H9 (cell line): ENCODE measurements at regions not wholly inside any gene's neighbourhood (a gene's known extent, or its start where the extent isn't known, plus 50 kb on each side); places are given as distances from the start of the nearest gene placed in this dataset.

Experiments
- DNase-seq: peaks from one replicate; pipeline ENCODE4 v3.0.0-alpha.2; 2017
- H2AFZ ChIP-seq: one replicate; pipeline ENCODE4 v1.6.1; 2013; ENCODE audit warnings: mild to moderate bottlenecking, low read length, control low read depth, moderate library complexity
- H2AK5ac ChIP-seq: 2 replicates; pipeline ENCODE4 v1.6.1; 2013; ENCODE audit warnings: low read length, control low read depth, mixed read lengths; ENCODE audit not compliant: insufficient read length
- H2BK120ac ChIP-seq: one replicate; pipeline ENCODE4 v1.6.1; 2013; ENCODE audit warnings: low read depth, mild to moderate bottlenecking, low read length, control low read depth, inconsistent platforms; ENCODE audit not compliant: poor library complexity, severe bottlenecking
- H2BK12ac ChIP-seq: 2 replicates; pipeline ENCODE4 v1.6.1; 2013; ENCODE audit warnings: low read length, control low read depth, mixed read lengths, low read depth; ENCODE audit not compliant: insufficient read length
- H2BK15ac ChIP-seq: 2 replicates; pipeline ENCODE4 v1.6.1; 2013; ENCODE audit warnings: low read depth, low read length, control low read depth
- H2BK20ac ChIP-seq: one replicate; pipeline ENCODE4 v1.6.1; 2013; ENCODE audit warnings: low read depth, mild to moderate bottlenecking, low read length, control low read depth, inconsistent platforms; ENCODE audit not compliant: poor library complexity, severe bottlenecking
- H2BK5ac ChIP-seq: 2 replicates; pipeline ENCODE4 v1.6.1; 2013; ENCODE audit warnings: low read length, control low read depth, mixed read lengths; ENCODE audit not compliant: insufficient read length
- H3K14ac ChIP-seq: 2 replicates; pipeline ENCODE4 v1.6.1; 2013; ENCODE audit warnings: low read length, control low read depth; ENCODE audit not compliant: insufficient read depth
- H3K18ac ChIP-seq: 2 replicates; pipeline ENCODE4 v1.6.1; 2013; ENCODE audit warnings: low read depth, mild to moderate bottlenecking, mixed read lengths, low read length, control low read depth; ENCODE audit not compliant: insufficient read length
- H3K23ac ChIP-seq: 2 replicates; pipeline ENCODE4 v1.6.1; 2013; ENCODE audit warnings: low read length, control low read depth, mixed read lengths, low read depth; ENCODE audit not compliant: insufficient read length
- H3K23me2 ChIP-seq: 2 replicates; pipeline ENCODE4 v1.6.1; 2013; ENCODE audit warnings: low read depth, mild to moderate bottlenecking, mixed read lengths, low read length, control low read depth; ENCODE audit not compliant: insufficient read length, poor library complexity, severe bottlenecking
- H3K27ac ChIP-seq: 2 replicates; pipeline ENCODE4 v1.5.1; 2013; ENCODE audit warnings: low read length, control low read depth, mixed read lengths, low read depth; ENCODE audit not compliant: insufficient read length
- H3K27me3 ChIP-seq: 2 replicates; pipeline ENCODE4 v1.6.1; 2013; ENCODE audit warnings: low read length, control low read depth, inconsistent platforms; ENCODE audit not compliant: insufficient read depth
- H3K4ac ChIP-seq: 2 replicates; pipeline ENCODE4 v1.6.1; 2013; ENCODE audit warnings: low read depth, mild to moderate bottlenecking, control low read depth, inconsistent platforms, low read length, moderate library complexity
- H3K4me1 ChIP-seq: 2 replicates; pipeline ENCODE4 v1.6.1; 2013; ENCODE audit warnings: low read length, control low read depth, inconsistent platforms; ENCODE audit not compliant: insufficient read depth
- H3K4me2 ChIP-seq: 2 replicates; pipeline ENCODE4 v1.6.1; 2013; ENCODE audit warnings: low read length, control low read depth, mixed read lengths; ENCODE audit not compliant: insufficient read length, insufficient read depth
- H3K56ac ChIP-seq: 2 replicates; pipeline ENCODE4 v1.6.1; 2013; ENCODE audit warnings: low read depth, mild to moderate bottlenecking, mixed read lengths, low read length, control low read depth; ENCODE audit not compliant: insufficient read length
- H3K79me1 ChIP-seq: 2 replicates; pipeline ENCODE4 v1.6.1; 2013; ENCODE audit warnings: low read depth, mild to moderate bottlenecking, moderate library complexity, low read length, control low read depth, inconsistent platforms; ENCODE audit not compliant: insufficient read depth, poor library complexity, severe bottlenecking
- H3K79me2 ChIP-seq: 2 replicates; pipeline ENCODE4 v1.6.1; 2013; ENCODE audit warnings: low read length, control low read depth, inconsistent platforms; ENCODE audit not compliant: insufficient read depth
- H3K9ac ChIP-seq: 2 replicates; pipeline ENCODE4 v1.6.1; 2013; ENCODE audit warnings: low read length, control low read depth, mixed read lengths; ENCODE audit not compliant: insufficient read length; ENCODE audit errors: extremely low read depth
- H3K9me3 ChIP-seq: one replicate; pipeline ENCODE4 v1.6.1; 2013; ENCODE audit warnings: low read depth, low read length, inconsistent platforms; ENCODE audit not compliant: control insufficient read depth
- H3T11ph ChIP-seq: one replicate; pipeline ENCODE4 v1.6.1; 2013; ENCODE audit warnings: mild to moderate bottlenecking, low read length, control low read depth, inconsistent platforms
- H4K20me1 ChIP-seq: one replicate; pipeline ENCODE4 v1.6.1; 2013; ENCODE audit not compliant: control insufficient read depth, insufficient read length, insufficient read depth
- H4K5ac ChIP-seq: 2 replicates; pipeline ENCODE4 v1.6.1; 2013; ENCODE audit warnings: low read depth, mild to moderate bottlenecking, mixed read lengths, low read length, control low read depth; ENCODE audit not compliant: insufficient read length
- H4K8ac ChIP-seq: replicated peaks from 2 replicates; pipeline ENCODE4 v1.6.1; 2013; ENCODE audit warnings: low read length, control low read depth, mixed read lengths, low read depth; ENCODE audit not compliant: insufficient read length
- H4K91ac ChIP-seq: 2 replicates; pipeline ENCODE4 v1.6.1; 2013; ENCODE audit warnings: low read depth, mild to moderate bottlenecking, moderate library complexity, mixed read lengths, low read length, control low read depth; ENCODE audit not compliant: insufficient read length
- H3K27ac Mint-ChIP-seq, 3 experiments: 2 replicates in 2 of 3; 3 replicates in 1 of 3; pipeline ENCODE4 v1.8.0; 2020 to 2021; ENCODE audit warnings: mixed read lengths in 3 of 3, mild to moderate bottlenecking in 1 of 3, moderate library complexity in 1 of 3
- H3K27me3 Mint-ChIP-seq: 2 replicates; pipeline ENCODE4 v1.8.0; 2021; ENCODE audit warnings: low read depth, mild to moderate bottlenecking, moderate library complexity, mixed read lengths
- H3K36me3 Mint-ChIP-seq, 3 experiments: 2 replicates in 2 of 3; 3 replicates in 1 of 3; pipeline ENCODE4 v1.8.0; 2020 to 2021; ENCODE audit warnings: low read depth in 3 of 3, mixed read lengths in 3 of 3; ENCODE audit not compliant: insufficient read depth in 1 of 3
- H3K4me1 Mint-ChIP-seq, 2 experiments: 2 replicates each; pipeline ENCODE4 v1.8.0; 2020; ENCODE audit warnings: mixed read lengths in 2 of 2
- H3K4me3 Mint-ChIP-seq, 2 experiments: 2 replicates in 1 of 2; 3 replicates in 1 of 2; pipeline ENCODE4 v1.8.0; 2020 to 2021; ENCODE audit warnings: mild to moderate bottlenecking in 2 of 2, mixed read lengths in 2 of 2, moderate library complexity in 1 of 2
- H3K9me3 Mint-ChIP-seq, 2 experiments: 2 replicates in 1 of 2; 3 replicates in 1 of 2; pipeline ENCODE4 v1.8.0; 2020; ENCODE audit warnings: mild to moderate bottlenecking in 2 of 2, mixed read lengths in 2 of 2, moderate library complexity in 1 of 2
- CTCF ChIP-seq: fragments of 200-600 bp; sonication (generic); conservative IDR thresholded peaks from 3 replicates; pipeline ENCODE4 v1.8.0; 2021; ENCODE audit warnings: antibody characterized with exemption, mild to moderate bottlenecking
- WGBS: extraction: QIAGEN DNeasy Blood & Tissue Kit; methylation state at CpG from one replicate; pipeline ENCODE4 v1.1.7; 2013; ENCODE audit warnings: missing lambda C conversion rate, low lambda C conversion rate, mixed read lengths; ENCODE audit not compliant: insufficient read length; ENCODE audit errors: extremely low coverage; 5-methylcytosine and 5-hydroxymethylcytosine counted together

- H3T11ph ChIP-seq, result no peak overlapping the region
- H3K4me2 ChIP-seq, result no peak overlapping the region
These were observed 497.4 kb upstream of the MEIS1 start for GRCh38 chr2:65937379-65938160.

More at GRCh38 chr2:65937379-65938160, 497.4 kb upstream of the MEIS1 start:
- Histone ChIP-seq H3K79me1 (no peaks in the 10 kb centered on the region), H2AK5ac (no peak overlapping the region), H3K56ac (no peak overlapping the region), H2BK20ac (no peak overlapping the region), H3K23me2 (no peaks in the 10 kb centered on the region), H3K9ac (no peak overlapping the region), H2BK5ac (no peak overlapping the region), H3K4ac (no peak overlapping the region), H3K4me1 (no peaks in the 10 kb centered on the region), H2BK15ac (no peak overlapping the region), H2BK12ac (no peak overlapping the region), H3K9me3 (no peaks in the 10 kb centered on the region), H3K14ac (no peak overlapping the region), H2AFZ (no peak overlapping the region), H4K8ac (no peak overlapping the region), H3K27me3 (no peaks in the 10 kb centered on the region), H3K27ac (no peak overlapping the region), H2BK120ac (no peak overlapping the region), H4K20me1 (no peaks in the 10 kb centered on the region), H4K91ac (no peak overlapping the region), H3K79me2 (no peaks in the 10 kb centered on the region), H3K18ac (no peak overlapping the region), H3K23ac (no peak overlapping the region), H4K5ac (no peak overlapping the region)
- Mint-ChIP-seq H3K4me1 (no peaks in the 10 kb centered on the region), H3K36me3 (no peaks in the 10 kb centered on the region), H3K9me3 (no peaks in the 10 kb centered on the region), H3K4me3 (no peak overlapping the region), H3K27ac (no peak overlapping the region), H3K27me3 (no peaks in the 10 kb centered on the region; the same call in 1 of the 2 replicates)
- DNase-seq, result no peak
- no CpG with 5 or more reads among the region's 3 CpGs for WGBS
- no peak for TF ChIP-seq CTCF
